HFFc6 (cell line): ENCODE measurements at regions not wholly inside any gene's neighbourhood (a gene's known extent, or its start where the extent isn't known, plus 50 kb on each side); places are given as distances from the start of the nearest gene placed in this dataset.
A peak's percentile ranks its signal among the peaks of the same experiment; 100 is the strongest.

Source experiments
- DNase-seq: peaks from one replicate; pipeline ENCODE4 v3.0.0-alpha.2; 2018
- H3K27ac Mint-ChIP-seq: 2 replicates; pipeline ENCODE4 v1.8.0; 2020; ENCODE audit warnings: mild to moderate bottlenecking, mixed read lengths
- H3K27me3 Mint-ChIP-seq: 2 replicates; pipeline ENCODE4 v1.8.0; 2021; ENCODE audit warnings: mild to moderate bottlenecking, moderate library complexity, mixed read lengths; ENCODE audit not compliant: insufficient read depth
- H3K36me3 Mint-ChIP-seq: 2 replicates; pipeline ENCODE4 v1.8.0; 2021; ENCODE audit warnings: low read depth, mixed read lengths
- H3K4me1 Mint-ChIP-seq: 2 replicates; pipeline ENCODE4 v1.8.0; 2020; ENCODE audit warnings: low read depth, mixed read lengths
- H3K4me3 Mint-ChIP-seq: 2 replicates; pipeline ENCODE4 v1.8.0; 2020; ENCODE audit warnings: mild to moderate bottlenecking, moderate library complexity, mixed read lengths
- H3K9me3 Mint-ChIP-seq: 2 replicates; pipeline ENCODE4 v1.8.0; 2020; ENCODE audit warnings: mild to moderate bottlenecking, mixed read lengths
- CTCF ChIP-seq: fragments of 200-600 bp; sonication (generic); IDR thresholded peaks from 2 replicates; pipeline ENCODE4 v1.5.0; 2021; ENCODE audit warnings: antibody characterized with exemption, mild to moderate bottlenecking

- Mint-ChIP-seq H3K27ac (no peak overlapping the region), H3K4me3 (no peak overlapping the region), H3K4me1 (no peaks in the 10 kb centered on the region), H3K9me3 (peaks cover 5% of the 10 kb centered on the region), H3K36me3 (peaks cover 50% of the 10 kb centered on the region), H3K27me3 (no peaks in the 10 kb centered on the region)
- TF ChIP-seq CTCF, result no peak
- DNase-seq, result no peak
Measured at GRCh38 chr1:184813528-184814089, 59.0 kb upstream of the EDEM3 start.

GRCh38 chr1:184811439-184812111, 56.9 kb upstream of the EDEM3 start:
- TF ChIP-seq CTCF, result no peak
- peaks cover 5% of the 10 kb centered on the region for H3K9me3 Mint-ChIP-seq
- no peak overlapping the region for H3K4me3 Mint-ChIP-seq
- H3K27ac Mint-ChIP-seq, result no peak overlapping the region
- no peaks in the 10 kb centered on the region for H3K4me1 Mint-ChIP-seq
- peaks cover 34% of the 10 kb centered on the region for H3K36me3 Mint-ChIP-seq
- H3K27me3 Mint-ChIP-seq, result no peaks in the 10 kb centered on the region
- no peak for DNase-seq

- DNase-seq, result no peak
- Mint-ChIP-seq H3K27me3 (no peaks in the 10 kb centered on the region), H3K36me3 (peaks cover 29% of the 10 kb centered on the region), H3K9me3 (peaks cover 5% of the 10 kb centered on the region), H3K4me1 (peaks cover 4% of the 10 kb centered on the region), H3K27ac (no peak overlapping the region), H3K4me3 (no peak overlapping the region)
- no peak for TF ChIP-seq CTCF
Measured at GRCh38 chr1:184810735-184811343, 56.2 kb upstream of the EDEM3 start.

- H3K9me3 Mint-ChIP-seq, result no peaks in the 10 kb centered on the region
- H3K27me3 Mint-ChIP-seq, result no peaks in the 10 kb centered on the region; the same call in 1 of the 2 replicates
- no peaks in the 10 kb centered on the region for H3K36me3 Mint-ChIP-seq
- no peak for TF ChIP-seq CTCF
- no peak for DNase-seq
- H3K4me3 Mint-ChIP-seq, result no peak overlapping the region
- H3K27ac Mint-ChIP-seq, result no peak overlapping the region
- H3K4me1 Mint-ChIP-seq, result peaks cover 43% of the 10 kb centered on the region
Measured at GRCh38 chr1:184806296-184806721, 51.7 kb upstream of the EDEM3 start.

DNA sequence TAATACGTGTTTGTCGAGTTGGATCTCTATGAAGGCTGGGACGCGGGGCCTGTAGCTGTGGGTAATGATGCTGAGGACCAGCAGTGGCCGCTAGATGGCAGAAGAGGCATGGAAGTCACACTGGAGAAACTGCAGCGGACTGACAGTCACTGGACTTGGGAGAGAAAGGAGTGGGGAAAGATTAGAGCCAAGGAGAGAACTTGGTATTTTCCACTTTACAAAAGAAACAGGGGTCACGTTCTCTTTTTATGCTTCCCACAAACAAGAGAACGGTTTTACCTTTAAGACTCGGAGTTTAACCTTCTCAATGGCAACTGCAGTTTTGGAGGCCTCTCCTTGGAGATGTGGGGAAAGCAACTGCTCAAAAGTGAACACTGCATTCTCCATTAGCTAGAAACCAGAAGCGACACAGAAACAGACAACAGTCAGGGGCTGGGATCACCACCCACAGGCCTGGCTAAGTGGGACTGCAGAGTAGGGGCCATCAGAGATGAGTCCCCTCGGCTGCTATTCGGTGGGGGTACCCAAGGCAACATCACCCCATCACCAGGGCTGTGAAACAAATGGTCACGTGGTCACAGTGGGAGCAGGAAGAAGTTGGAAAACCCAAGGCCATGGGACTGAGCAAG, 51.1 kb upstream of the EDEM3 start:
- peak; percentile 79 for DNase-seq
- Mint-ChIP-seq H3K36me3 (no peaks in the 10 kb centered on the region), H3K4me3 (no peak overlapping the region), H3K4me1 (peaks cover 48% of the 10 kb centered on the region), H3K27me3 (no peaks in the 10 kb centered on the region; the same call in 1 of the 2 replicates), H3K9me3 (no peaks in the 10 kb centered on the region), H3K27ac (peak overlapping the region; percentile 39; the same call in 1 of the 2 replicates)
- TF ChIP-seq CTCF, result peak; percentile 96
